GM18867 (cell line): ENCODE measurements at regions not wholly inside any gene's neighbourhood (a gene's known extent, or its start where the extent isn't known, plus 50 kb on each side); places are given as distances from the start of the nearest gene placed in this dataset.
"Not testable (repeated sequence)": the region's sequence is repeated elsewhere in the genome, so short reads cannot be mapped to it uniquely, and the experiment has no call there.

Experiments used
- ATAC-seq: cut with Tn5 transposase; IDR thresholded peaks from one replicate; pipeline ENCODE4 v1.9.1; 2021; ENCODE audit warnings: mild to moderate bottlenecking, moderate library complexity; ENCODE audit not compliant: unreplicated experiment

- no peak for ATAC-seq
Observed at GRCh38 chrX:13189380-13189779, 130.5 kb downstream of the ATXN3L start.

- ATAC-seq = no peak
Observed at GRCh38 chrX:13188731-13189309, 131.0 kb downstream of the ATXN3L start.

GRCh38 chrX:13186643-13187042 is 133.2 kb downstream of the ATXN3L start:
- ATAC-seq = not testable (repeated sequence)

- ATAC-seq = no peak
Observed at GRCh38 chrX:13180807-13181206, 136.4 kb upstream of the FAM9C start.

GRCh38 chrX:13179586-13179985 is 135.2 kb upstream of the FAM9C start:
- no peak for ATAC-seq

- no peak for ATAC-seq
Observed at GRCh38 chrX:13179100-13179499, 134.7 kb upstream of the FAM9C start.

- no peak for ATAC-seq
Observed at GRCh38 chrX:13177921-13178566, 133.6 kb upstream of the FAM9C start.

- ATAC-seq = no peak
Observed at GRCh38 chrX:13175056-13175455, 130.6 kb upstream of the FAM9C start.

GRCh38 chrX:13170966-13171558 is 126.6 kb upstream of the FAM9C start:
- ATAC-seq = no peak

GRCh38 chrX:13169684-13170083 is 125.3 kb upstream of the FAM9C start:
- ATAC-seq = no peak

- no peak for ATAC-seq
Observed at GRCh38 chrX:13168269-13168668, 123.8 kb upstream of the FAM9C start.

- ATAC-seq = no peak
Observed at GRCh38 chrX:13167481-13168231, 123.2 kb upstream of the FAM9C start.

- no peak for ATAC-seq
Observed at GRCh38 chrX:13165266-13166189, 121.1 kb upstream of the FAM9C start.

GRCh38 chrX:13164611-13165010 is 120.2 kb upstream of the FAM9C start:
- ATAC-seq = no peak

GRCh38 chrX:13162772-13163410 is 118.5 kb upstream of the FAM9C start:
- ATAC-seq = no peak

- no peak for ATAC-seq
Observed at GRCh38 chrX:13159886-13160285, 115.5 kb upstream of the FAM9C start.

GRCh38 chrX:13158911-13159310 is 114.5 kb upstream of the FAM9C start:
- ATAC-seq = no peak

GRCh38 chrX:13155550-13155949 is 111.1 kb upstream of the FAM9C start:
- ATAC-seq = not testable (repeated sequence)

GRCh38 chrX:13153796-13154195 is 109.4 kb upstream of the FAM9C start:
- ATAC-seq = no peak

- ATAC-seq = no peak
Observed at GRCh38 chrX:13152518-13153185, 108.2 kb upstream of the FAM9C start.
